Activated CD4-positive, alpha-beta T cell treated with anti-CD3 and anti-CD28 coated beads, Interleukin-2, amount 50 U/mL, for 48 hours (primary cell): ENCODE measurements at regions not wholly inside any gene's neighbourhood (a gene's known extent, or its start where the extent isn't known, plus 50 kb on each side); places are given as distances from the start of the nearest gene placed in this dataset.
"Not testable (repeated sequence)": the region's sequence is repeated elsewhere in the genome, so short reads cannot be mapped to it uniquely, and the experiment has no call there.

Source experiments
- DNase-seq, 2 experiments: peaks; one replicate each; pipeline ENCODE4 v3.0.0-alpha.2; 2020

GRCh38 chr1:238331557-238331956, 440.8 kb upstream of the ZP4 start:
- DNase-seq = no peak

DNA sequence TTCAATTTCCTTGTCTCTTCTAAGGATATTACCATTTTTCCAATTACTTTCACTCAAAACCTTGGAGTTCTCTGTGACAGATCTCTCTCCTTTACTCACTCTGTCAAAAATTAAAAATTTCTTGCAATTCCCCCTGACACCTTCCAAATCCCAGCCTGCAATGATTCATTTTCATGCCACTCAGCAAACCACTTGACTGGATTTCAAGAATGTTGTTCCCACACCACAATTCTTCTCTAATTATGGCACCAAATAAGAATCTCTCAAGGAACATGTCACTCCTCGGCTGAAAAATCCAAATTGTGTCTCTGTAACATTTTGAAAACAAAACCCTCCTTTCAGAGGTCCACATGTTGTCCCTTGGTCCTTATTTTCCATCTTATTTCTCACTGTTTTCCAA, 438.9 kb upstream of the ZP4 start:
- no peak for DNase-seq

DNA sequence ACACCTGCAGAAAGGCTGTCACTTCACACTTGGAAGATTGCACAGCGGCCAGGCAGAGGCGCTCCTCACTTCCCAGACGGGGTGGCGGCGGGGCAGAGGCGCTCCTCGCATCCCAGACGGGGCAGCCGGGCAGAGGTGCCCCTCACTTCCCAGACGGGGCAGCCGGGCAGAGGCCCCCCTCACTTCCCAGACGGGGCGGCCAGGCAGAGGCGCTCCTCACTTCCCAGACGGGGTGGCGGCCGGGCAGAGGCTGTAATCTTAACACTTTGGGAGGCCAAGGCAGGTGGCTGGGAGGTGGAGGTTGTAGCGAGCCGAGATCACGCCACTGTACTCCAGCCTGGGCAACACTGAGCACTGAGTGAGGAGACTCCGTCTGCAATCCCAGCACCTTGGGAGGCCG, 436.3 kb upstream of the ZP4 start:
- not testable (repeated sequence) for DNase-seq

DNA sequence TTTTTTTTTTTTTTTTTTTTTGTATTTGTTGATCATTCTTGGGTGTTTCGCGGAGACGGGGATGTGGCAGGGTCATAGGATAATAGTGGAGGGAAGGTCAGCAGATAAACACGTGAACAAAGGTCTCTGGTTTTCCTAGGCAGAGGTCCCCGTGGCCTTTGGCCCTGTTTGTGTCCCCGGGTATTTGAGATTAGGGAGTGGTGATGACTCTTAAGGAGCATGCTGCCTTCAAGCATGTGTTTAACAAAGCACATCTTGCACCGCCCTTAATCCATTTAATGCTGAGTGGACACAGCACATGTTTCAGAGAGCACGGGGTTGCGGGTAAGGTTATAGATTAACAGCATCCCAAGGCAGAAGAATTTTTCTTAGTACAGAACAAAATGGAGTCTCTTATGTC, 435.8 kb upstream of the ZP4 start:
- DNase-seq = not testable (repeated sequence)

- DNase-seq = no peak
Measured at GRCh38 chr1:238324211-238324864, 433.6 kb upstream of the ZP4 start.

DNA sequence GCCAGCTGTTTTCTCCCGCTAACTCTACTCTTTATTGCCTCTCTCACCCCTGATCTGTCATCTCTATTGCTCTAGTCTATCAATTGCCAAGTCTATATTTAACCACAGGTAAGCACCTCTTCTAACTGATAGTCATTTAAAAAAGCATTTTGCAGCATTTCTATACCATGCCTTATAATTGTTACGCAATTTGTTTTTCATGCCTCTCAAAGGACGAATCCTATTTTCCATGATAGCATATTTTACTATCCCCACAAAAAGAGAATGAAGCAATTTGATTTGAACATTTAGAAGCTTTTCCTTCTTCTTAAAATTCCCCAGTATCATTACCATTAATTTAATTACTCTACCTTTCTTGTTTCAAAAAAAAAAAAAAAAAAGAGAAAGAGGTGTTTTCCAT, 432.8 kb upstream of the ZP4 start:
- DNase-seq = no peak

DNA sequence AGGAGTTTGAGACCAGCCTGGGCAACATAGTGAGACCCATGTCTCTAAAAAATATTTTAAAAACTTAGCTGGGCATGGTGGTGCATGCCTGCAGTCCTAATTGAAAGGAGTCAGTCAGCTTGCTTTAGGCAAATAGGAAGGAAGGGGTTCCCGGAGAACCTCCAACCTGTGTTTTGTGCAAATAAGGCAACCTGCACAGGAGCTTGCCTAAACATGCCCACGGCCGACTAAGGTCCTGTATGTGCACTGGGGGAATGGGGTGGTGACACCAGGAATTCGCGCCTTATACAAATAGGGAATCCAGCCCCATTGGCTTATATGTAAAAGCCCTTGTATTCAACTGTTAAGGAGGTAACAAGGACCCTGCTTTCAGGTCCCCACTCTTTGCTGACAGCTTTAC, 429.2 kb upstream of the ZP4 start:
- no peak for DNase-seq

GRCh38 chr1:238318294-238319110, 427.8 kb upstream of the ZP4 start:
- DNase-seq = no peak

- no peak for DNase-seq
Measured at GRCh38 chr1:238312969-238313368, 422.2 kb upstream of the ZP4 start.

GRCh38 chr1:238306411-238306810, 415.7 kb upstream of the ZP4 start:
- no peak for DNase-seq

- no peak for DNase-seq
Measured at GRCh38 chr1:238302646-238303045, 411.9 kb upstream of the ZP4 start.

- DNase-seq = no peak
Measured at GRCh38 chr1:238296371-238296770, 405.6 kb upstream of the ZP4 start.

- no peak for DNase-seq
Measured at GRCh38 chr1:238293075-238293474, 402.4 kb upstream of the ZP4 start.

- no peak for DNase-seq
Measured at GRCh38 chr1:238281418-238281817, 390.7 kb upstream of the ZP4 start.

- no peak for DNase-seq
Measured at GRCh38 chr1:238279694-238280380, 389.1 kb upstream of the ZP4 start.

GRCh38 chr1:238272145-238272544, 381.4 kb upstream of the ZP4 start:
- DNase-seq = no peak

DNA sequence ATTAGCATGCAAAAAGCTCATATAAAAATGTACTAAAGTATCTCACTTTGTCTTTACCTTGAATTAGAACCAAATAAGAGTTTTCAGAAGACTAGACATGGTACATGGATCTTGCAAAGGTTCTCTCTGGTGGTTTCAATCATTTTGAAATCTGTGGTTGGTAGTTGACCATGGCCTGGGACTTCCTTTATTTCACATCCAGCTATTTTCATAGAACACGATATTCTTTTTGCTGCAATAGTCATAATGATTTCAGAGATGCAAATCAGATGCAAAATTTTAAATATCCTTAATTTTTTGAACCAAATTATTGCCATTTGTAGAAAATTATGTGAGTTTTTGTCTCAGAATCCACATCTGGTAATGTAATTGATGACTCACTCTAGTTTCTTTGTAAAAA, 375.1 kb upstream of the ZP4 start:
- DNase-seq = no peak

DNA sequence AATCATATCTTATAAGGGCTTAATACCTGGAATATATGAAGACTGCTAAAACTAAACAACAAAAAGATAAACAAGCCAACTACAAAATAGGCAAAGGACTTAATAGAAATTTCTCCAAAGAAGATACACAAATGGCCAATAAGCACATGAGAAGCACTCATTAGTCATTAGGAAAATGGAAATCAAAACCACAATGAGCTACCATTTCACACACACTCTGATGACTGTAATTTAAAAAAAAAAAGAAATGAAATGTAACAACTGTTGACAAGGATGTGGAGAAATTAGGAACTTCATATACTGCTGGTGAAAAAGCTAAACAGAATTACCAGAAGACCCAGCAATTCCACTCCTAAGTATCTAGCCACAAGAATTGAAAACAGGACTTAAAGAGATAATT, 374.2 kb upstream of the ZP4 start:
- DNase-seq = no peak

DNA sequence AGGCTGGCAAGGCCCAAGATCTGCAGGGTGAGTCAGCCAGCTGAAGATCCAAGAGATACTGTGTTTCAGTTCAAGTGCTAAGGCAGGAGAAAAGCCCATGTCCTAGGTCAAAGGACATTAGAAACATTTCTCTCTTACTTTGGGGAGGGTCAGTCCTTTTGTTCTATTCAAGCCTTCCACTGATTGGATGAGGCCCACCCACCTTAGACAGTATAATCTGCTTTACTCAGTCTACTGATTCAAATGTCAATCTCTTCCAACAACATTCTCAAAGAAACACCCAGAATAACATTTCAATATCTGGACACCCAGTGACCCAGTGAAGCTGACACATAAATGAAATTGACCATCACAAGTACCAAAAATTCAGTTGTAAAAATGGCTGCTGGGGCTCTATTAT, 367.8 kb upstream of the ZP4 start:
- DNase-seq = no peak

DNA sequence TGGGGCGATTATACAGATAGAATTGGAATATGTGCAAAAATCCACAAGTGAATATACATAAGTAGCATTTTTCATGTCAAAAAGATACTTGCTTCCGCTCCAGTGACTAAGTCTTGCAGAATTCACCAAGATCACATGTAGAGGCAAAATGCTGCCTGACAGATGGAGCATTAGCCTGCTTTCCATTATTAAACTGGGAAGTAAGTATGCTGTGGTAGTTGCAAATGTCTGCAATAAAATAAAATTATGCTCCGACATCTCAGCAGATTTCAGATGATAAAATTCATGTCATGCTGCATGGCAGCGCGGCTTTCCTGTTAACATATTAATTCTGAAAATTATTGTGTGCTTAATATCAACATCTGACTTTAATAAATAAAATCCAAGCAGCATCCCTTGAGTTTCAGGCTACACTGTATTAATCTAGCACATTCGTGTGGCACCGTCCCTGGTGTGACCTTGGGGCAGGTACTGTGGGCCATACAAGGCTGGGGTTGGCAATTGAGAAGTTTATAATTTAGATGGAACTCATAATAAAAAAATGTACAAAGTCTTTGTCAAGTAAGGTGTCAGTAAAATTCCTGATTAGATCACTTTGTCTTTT, 366.4 kb upstream of the ZP4 start:
- no peak for DNase-seq

DNA sequence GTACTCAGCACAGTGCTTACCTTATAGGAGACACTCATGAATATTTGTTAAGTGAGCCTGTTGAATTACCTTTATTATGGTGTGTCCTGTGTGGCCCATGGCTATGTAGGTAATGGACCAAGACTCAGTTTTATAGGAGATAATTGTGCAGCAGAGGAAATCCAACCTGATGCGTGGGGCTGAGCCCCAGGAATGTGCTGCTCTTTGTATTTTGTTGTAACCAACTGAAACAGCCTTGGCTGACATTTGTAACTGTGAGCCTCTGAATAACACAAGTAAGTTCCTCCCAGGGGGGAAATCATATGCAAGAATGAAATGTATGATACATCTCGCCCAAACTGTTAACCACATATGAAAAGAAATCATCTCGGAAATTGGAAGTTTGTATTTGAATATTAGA, 364.2 kb upstream of the ZP4 start:
- no peak for DNase-seq

- DNase-seq = peak; percentile 34 to 45
Measured at GRCh38 chr1:238252033-238252802, 361.5 kb upstream of the ZP4 start.

DNA sequence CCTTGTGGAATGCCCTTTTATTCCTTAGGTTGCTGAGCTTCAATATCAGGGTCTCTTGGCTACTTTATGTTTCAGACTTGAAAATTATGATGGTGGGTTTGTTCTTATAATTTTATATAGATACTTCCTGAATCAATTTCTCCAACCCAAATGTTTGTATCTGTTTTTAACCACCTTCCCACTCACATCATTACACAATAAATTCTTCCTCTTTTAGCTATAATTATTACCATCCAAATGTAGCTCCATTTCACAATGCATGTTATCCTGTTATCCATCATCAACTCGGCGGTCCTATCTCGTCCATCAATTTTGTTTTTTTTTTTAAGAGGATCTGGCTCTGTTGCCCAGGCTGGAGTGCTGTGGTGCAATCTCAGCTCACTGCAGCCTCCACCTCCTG, 357.6 kb upstream of the ZP4 start:
- DNase-seq = no peak
